ENCODE measurements at regions not wholly inside any gene's neighbourhood (a gene's known extent, or its start where the extent isn't known, plus 50 kb on each side); places are given as distances from the start of the nearest gene placed in this dataset.

DNA sequence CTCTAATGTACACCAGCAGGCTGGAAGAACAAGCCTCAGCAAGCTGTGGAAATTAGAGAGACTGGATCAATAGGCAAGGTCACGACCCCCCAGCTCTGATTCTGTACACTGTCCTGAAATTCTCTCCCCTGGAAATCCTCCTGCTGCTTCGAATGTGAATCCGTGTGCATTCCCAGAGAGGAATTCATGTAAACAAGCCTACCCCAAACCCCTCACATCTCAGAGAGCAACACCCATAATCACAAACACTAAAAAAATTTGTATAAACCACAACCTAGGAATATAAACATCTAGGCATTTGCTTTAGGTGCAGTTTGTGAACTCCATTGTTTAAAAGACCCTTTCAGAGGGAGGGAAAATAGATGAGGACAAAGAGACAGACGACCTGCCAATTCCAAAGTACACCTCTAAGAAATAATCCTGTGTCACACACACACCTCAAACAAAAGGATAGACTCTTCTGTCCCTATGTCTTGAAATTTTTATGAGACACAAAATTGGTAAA lies 325.2 kb downstream of the WDR72 start:
- no peak for TF ChIP-seq EZH2phosphoT487 (IDR thresholded peaks at IDR 0.05; ENCODE audit: borderline replicate concordance)
- no peak for TF ChIP-seq POLR2A (IDR thresholded peaks at IDR 0.05; ENCODE audit: borderline replicate concordance, extremely low read depth, insufficient read depth, insufficient read length)
